PC-3 (cell line): ENCODE measurements at regions not wholly inside any gene's neighbourhood (a gene's known extent, or its start where the extent isn't known, plus 50 kb on each side); places are given as distances from the start of the nearest gene placed in this dataset.

Source experiments
- ATAC-seq: fragments of 200-7000 bp; cut with Tn5 transposase; 2 replicates; pipeline ENCODE4 v1.9.1; 2020; ENCODE audit warnings: mild to moderate bottlenecking, moderate library complexity
- BruUV-seq: library from RNA; stranded (reverse); fragments of 400-500 nt; replicated peaks from 2 replicates; lab custom pipeline; 2021; lab: Mats Ljungman, UMichigan
- CTCF ChIA-PET: fragments of 300-600 bp; sonication (Branson Sonifier 250); formaldehyde crosslinking; loops from one replicate; lab custom pipeline; 2022; ENCODE audit warnings: antibody characterized with exemption; lab: Charles Lee
- POLR2A ChIA-PET: fragments of 300-600 bp; sonication (Branson Sonifier 250); formaldehyde crosslinking; loops from one replicate; lab custom pipeline; 2022; ENCODE audit warnings: antibody characterized with exemption; ENCODE audit not compliant: unreplicated experiment; lab: Charles Lee
- DNase-seq: peaks from one replicate; pipeline ENCODE4 v3.0.0-alpha.2; 2015
- H2AFZ ChIP-seq: fragments of 300-600 bp; sonication (generic); 2 replicates; pipeline ENCODE4 v1.6.0; 2016; ENCODE audit warnings: antibody characterized with exemption, low read length
- H3F3A ChIP-seq: fragments of 300-600 bp; sonication (generic); one replicate; pipeline ENCODE4 v1.6.0; 2017; ENCODE audit warnings: antibody characterized with exemption, low read length, control low read depth, mild to moderate bottlenecking; ENCODE audit not compliant: unreplicated experiment
- H3K27ac ChIP-seq: fragments of 300-600 bp; sonication (generic); 2 replicates; pipeline ENCODE4 v1.5.1; 2016; ENCODE audit warnings: mild to moderate bottlenecking, low read length
- H3K27me3 ChIP-seq: fragments of 300-600 bp; sonication (generic); 2 replicates; pipeline ENCODE4 v1.6.1; 2016; ENCODE audit warnings: low read length, mixed read lengths
- H3K36me3 ChIP-seq: fragments of 300-600 bp; sonication (generic); 2 replicates; pipeline ENCODE4 v1.6.1; 2016; ENCODE audit warnings: low read depth, mixed run types, low read length, mixed read lengths
- H3K4me1 ChIP-seq: fragments of 300-600 bp; sonication (generic); 2 replicates; pipeline ENCODE4 v1.5.1; 2016; ENCODE audit warnings: low read length; ENCODE audit not compliant: insufficient read depth
- H3K4me2 ChIP-seq: fragments of 300-600 bp; sonication (generic); 2 replicates; pipeline ENCODE4 v1.6.0; 2016; ENCODE audit warnings: low read length
- H3K4me3 ChIP-seq: fragments of 300-600 bp; sonication (generic); 2 replicates; pipeline ENCODE4 v1.5.1; 2016; ENCODE audit warnings: mild to moderate bottlenecking, low read length, mixed read lengths
- H3K79me2 ChIP-seq: fragments of 300-600 bp; sonication (generic); 2 replicates; pipeline ENCODE4 v1.6.1; 2017; ENCODE audit warnings: low read length, mixed read lengths
- H3K9ac ChIP-seq: fragments of 300-600 bp; sonication (generic); 2 replicates; pipeline ENCODE4 v1.6.0; 2016; ENCODE audit warnings: mild to moderate bottlenecking, low read length
- H3K9me2 ChIP-seq: fragments of 300-600 bp; sonication (generic); replicated peaks from 2 replicates; pipeline ENCODE4 v1.6.1; 2016; ENCODE audit warnings: mixed run types, low read length, mixed read lengths
- H3K9me3 ChIP-seq: fragments of 300-600 bp; sonication (generic); 2 replicates; pipeline ENCODE4 v1.6.1; 2016; ENCODE audit warnings: low read length, mixed read lengths
- H4K20me1 ChIP-seq: fragments of 300-600 bp; sonication (generic); 2 replicates; pipeline ENCODE4 v1.6.1; 2016; ENCODE audit warnings: low read length, mixed read lengths
- CTCF ChIP-seq: fragments of 300-600 bp; sonication (generic); conservative IDR thresholded peaks from 2 replicates; pipeline ENCODE4 v1.5.1; 2017; ENCODE audit warnings: antibody characterized with exemption, low read depth, mild to moderate bottlenecking, low read length
- EZH2 ChIP-seq: fragments of 300-600 bp; sonication (generic); IDR thresholded peaks from one replicate; pipeline ENCODE4 v1.6.1; 2017; ENCODE audit warnings: antibody characterized with exemption, mild to moderate bottlenecking, low read length; ENCODE audit not compliant: unreplicated experiment
- EZH2phosphoT487 ChIP-seq: fragments of 300-600 bp; sonication (generic); IDR thresholded peaks from 2 replicates; pipeline ENCODE4 v1.6.1; 2018; ENCODE audit warnings: mild to moderate bottlenecking, antibody characterized with exemption, low read length, borderline replicate concordance
- intact Hi-C: fragments of 100-400 bp; cut with micrococcal nuclease; formaldehyde crosslinking; loops from 2 replicates; pipeline ENCODE4 v1.9.0; 2023

GRCh38 chr12:124664395-124665111, 97.1 kb upstream of the NCOR2 start:
- H3K9ac ChIP-seq = no peak overlapping the region
- intact Hi-C loops = no loop called here
- ChIA-PET CTCF (no interaction called here), POLR2A (no interaction called here)
- no peak for DNase-seq
- H3K36me3 ChIP-seq = no peaks in the 10 kb centered on the region
- no peaks in the 10 kb centered on the region for H3K9me2 ChIP-seq
- no TSS peak for BruUV-seq
- no peak for ATAC-seq
- TF ChIP-seq CTCF (no peak), EZH2phosphoT487 (no peak), EZH2 (no peak)
- no peaks in the 10 kb centered on the region for H3K27me3 ChIP-seq
- no peaks in the 10 kb centered on the region for H3F3A ChIP-seq
- no peaks in the 10 kb centered on the region for H3K9me3 ChIP-seq
- no peaks in the 10 kb centered on the region for H3K79me2 ChIP-seq
- H3K4me1 ChIP-seq = no peaks in the 10 kb centered on the region
- H3K4me2 ChIP-seq = no peak overlapping the region
- H3K27ac ChIP-seq = no peak overlapping the region
- no peak overlapping the region for H3K4me3 ChIP-seq
- H4K20me1 ChIP-seq = no peaks in the 10 kb centered on the region
- H2AFZ ChIP-seq = no peak overlapping the region

GRCh38 chr12:124663771-124664366, 96.5 kb upstream of the NCOR2 start:
- DNase-seq (no peak), ATAC-seq (no peak)
- Histone ChIP-seq H3K36me3 (no peaks in the 10 kb centered on the region), H3K79me2 (no peaks in the 10 kb centered on the region), H3F3A (no peaks in the 10 kb centered on the region), H3K27me3 (no peaks in the 10 kb centered on the region), H3K4me3 (no peak overlapping the region), H3K9ac (no peak overlapping the region), H3K4me2 (no peak overlapping the region), H2AFZ (no peak overlapping the region), H4K20me1 (no peaks in the 10 kb centered on the region), H3K27ac (no peak overlapping the region), H3K9me2 (no peaks in the 10 kb centered on the region), H3K9me3 (no peaks in the 10 kb centered on the region), H3K4me1 (no peaks in the 10 kb centered on the region)
- ChIA-PET CTCF (no interaction called here), POLR2A (no interaction called here)
- BruUV-seq = no TSS peak
- TF ChIP-seq CTCF (no peak), EZH2phosphoT487 (no peak), EZH2 (no peak)
- intact Hi-C loops = no loop called here

GRCh38 chr12:124663206-124663605, 95.8 kb upstream of the NCOR2 start:
- BruUV-seq = no TSS peak
- H3K27ac ChIP-seq = no peak overlapping the region
- no peak overlapping the region for H3K4me2 ChIP-seq
- H2AFZ ChIP-seq = no peak overlapping the region
- H3K9me3 ChIP-seq = no peaks in the 10 kb centered on the region
- no peak overlapping the region for H3K9ac ChIP-seq
- POLR2A ChIA-PET = no interaction called here
- CTCF ChIA-PET = no interaction called here
- no peaks in the 10 kb centered on the region for H3K27me3 ChIP-seq
- H3K4me3 ChIP-seq = no peak overlapping the region
- H3K4me1 ChIP-seq = no peaks in the 10 kb centered on the region
- DNase-seq (no peak), ATAC-seq (no peak)
- TF ChIP-seq CTCF (no peak), EZH2phosphoT487 (no peak), EZH2 (no peak)
- H3K36me3 ChIP-seq = no peaks in the 10 kb centered on the region
- H3K9me2 ChIP-seq = no peaks in the 10 kb centered on the region
- H3K79me2 ChIP-seq = no peaks in the 10 kb centered on the region
- intact Hi-C loops = no loop called here
- H3F3A ChIP-seq = no peaks in the 10 kb centered on the region
- H4K20me1 ChIP-seq = no peaks in the 10 kb centered on the region
